Thyroid gland (tissue), 4 donors: ENCODE measurements at regions not wholly inside any gene's neighbourhood (a gene's known extent, or its start where the extent isn't known, plus 50 kb on each side); places are given as distances from the start of the nearest gene placed in this dataset.

Experiments used
- POLR2A ChIP-seq, 2 donors: fragments of 450-650 bp; IDR thresholded peaks; one replicate each; pipeline ENCODE4 v1.6.1; 2017; ENCODE audit warnings: antibody characterized with exemption in 2 of 2, mild to moderate bottlenecking in 2 of 2, moderate library complexity in 1 of 2
- TF ChIP-seq, protein P1 (sequence below), 6 experiments: fragments of 200-600 bp in 3 of 6; fragments of 450-650 bp in 3 of 6; sonication (generic) in 3 of 6; IDR thresholded peaks; one replicate each; pipeline ENCODE4 v1.5.1; 2016 to 2019; ENCODE audit warnings: antibody characterized with exemption in 6 of 6, mild to moderate bottlenecking in 2 of 6, inconsistent platforms in 1 of 6, moderate library complexity in 1 of 6

- TF ChIP-seq, protein P1, sequence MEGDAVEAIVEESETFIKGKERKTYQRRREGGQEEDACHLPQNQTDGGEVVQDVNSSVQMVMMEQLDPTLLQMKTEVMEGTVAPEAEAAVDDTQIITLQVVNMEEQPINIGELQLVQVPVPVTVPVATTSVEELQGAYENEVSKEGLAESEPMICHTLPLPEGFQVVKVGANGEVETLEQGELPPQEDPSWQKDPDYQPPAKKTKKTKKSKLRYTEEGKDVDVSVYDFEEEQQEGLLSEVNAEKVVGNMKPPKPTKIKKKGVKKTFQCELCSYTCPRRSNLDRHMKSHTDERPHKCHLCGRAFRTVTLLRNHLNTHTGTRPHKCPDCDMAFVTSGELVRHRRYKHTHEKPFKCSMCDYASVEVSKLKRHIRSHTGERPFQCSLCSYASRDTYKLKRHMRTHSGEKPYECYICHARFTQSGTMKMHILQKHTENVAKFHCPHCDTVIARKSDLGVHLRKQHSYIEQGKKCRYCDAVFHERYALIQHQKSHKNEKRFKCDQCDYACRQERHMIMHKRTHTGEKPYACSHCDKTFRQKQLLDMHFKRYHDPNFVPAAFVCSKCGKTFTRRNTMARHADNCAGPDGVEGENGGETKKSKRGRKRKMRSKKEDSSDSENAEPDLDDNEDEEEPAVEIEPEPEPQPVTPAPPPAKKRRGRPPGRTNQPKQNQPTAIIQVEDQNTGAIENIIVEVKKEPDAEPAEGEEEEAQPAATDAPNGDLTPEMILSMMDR (IDR thresholded peaks at IDR 0.05) = no peak
- TF ChIP-seq POLR2A (IDR thresholded peaks at IDR 0.05) = no peak
Observed at GRCh38 chr6:140083375-140083774, 708.9 kb upstream of the CITED2 start.
